ENCODE measurements at regions not wholly inside any gene's neighbourhood (a gene's known extent, or its start where the extent isn't known, plus 50 kb on each side); places are given as distances from the start of the nearest gene placed in this dataset.

GRCh38 chr4:14844061-14844460 lies 158.2 kb upstream of the CPEB2 start:
- TF ChIP-seq CTCF (tag by site-specific recombination; IDR thresholded peaks at IDR 0.05) (no peak), ZNF560 (tag by site-specific recombination; IDR thresholded peaks at IDR 0.05; ENCODE audit: borderline replicate concordance) (no peak), ZNF521 (tag by site-specific recombination; IDR thresholded peaks at IDR 0.05) (no peak), ZNF501 (tag by site-specific recombination; IDR thresholded peaks at IDR 0.05) (no peak), PRDM4 (tag by site-specific recombination; IDR thresholded peaks at IDR 0.05) (no peak), GLI4 (tag by site-specific recombination; IDR thresholded peaks at IDR 0.05) (no peak), ZNF76 (tag by site-specific recombination; IDR thresholded peaks at IDR 0.05; ENCODE audit: borderline replicate concordance, low read depth) (no peak), REST (tag by site-specific recombination; IDR thresholded peaks at IDR 0.05) (no peak), HOXD13 (CRISPR knock-in tag; IDR thresholded peaks at IDR 0.05; ENCODE audit: borderline replicate concordance) (no peak), WT1 (tag by site-specific recombination; IDR thresholded peaks at IDR 0.05) (no peak), ZNF571 (tag by site-specific recombination; IDR thresholded peaks at IDR 0.05) (no peak), ZNF274 (IDR thresholded peaks at IDR 0.05; ENCODE audit: low read length) (no peak), ZNF274 (tag by site-specific recombination; IDR thresholded peaks at IDR 0.05; ENCODE audit: borderline replicate concordance) (no peak)

Measured in HEK293 (cell line).